ENCODE measurements at regions not wholly inside any gene's neighbourhood (a gene's known extent, or its start where the extent isn't known, plus 50 kb on each side); places are given as distances from the start of the nearest gene placed in this dataset.

- DNase-seq = no peak
Measured at GRCh38 chr22:27153386-27153785, 496.0 kb downstream of the MIAT start.

DNA sequence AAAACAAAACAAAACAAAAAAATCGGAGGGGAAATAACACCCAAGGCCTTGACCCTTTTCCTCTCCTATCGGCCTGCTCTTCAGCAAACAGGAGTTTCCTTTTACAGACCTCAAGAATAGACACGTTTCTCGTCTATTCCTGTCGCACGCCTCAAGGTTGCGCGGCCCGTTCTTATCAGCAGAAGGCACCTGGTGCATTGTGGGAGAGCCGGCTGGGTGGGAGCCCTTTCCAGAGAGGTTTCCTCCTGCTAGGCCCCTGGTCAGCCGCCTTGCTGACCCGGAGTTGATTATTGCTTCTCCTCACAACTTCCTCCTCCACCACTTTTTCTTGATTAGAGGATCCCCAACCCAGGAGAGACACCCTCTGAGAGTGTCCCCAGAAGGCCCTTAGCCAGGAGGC is 497.3 kb downstream of the MIAT start:
- no peak for DNase-seq

DNA sequence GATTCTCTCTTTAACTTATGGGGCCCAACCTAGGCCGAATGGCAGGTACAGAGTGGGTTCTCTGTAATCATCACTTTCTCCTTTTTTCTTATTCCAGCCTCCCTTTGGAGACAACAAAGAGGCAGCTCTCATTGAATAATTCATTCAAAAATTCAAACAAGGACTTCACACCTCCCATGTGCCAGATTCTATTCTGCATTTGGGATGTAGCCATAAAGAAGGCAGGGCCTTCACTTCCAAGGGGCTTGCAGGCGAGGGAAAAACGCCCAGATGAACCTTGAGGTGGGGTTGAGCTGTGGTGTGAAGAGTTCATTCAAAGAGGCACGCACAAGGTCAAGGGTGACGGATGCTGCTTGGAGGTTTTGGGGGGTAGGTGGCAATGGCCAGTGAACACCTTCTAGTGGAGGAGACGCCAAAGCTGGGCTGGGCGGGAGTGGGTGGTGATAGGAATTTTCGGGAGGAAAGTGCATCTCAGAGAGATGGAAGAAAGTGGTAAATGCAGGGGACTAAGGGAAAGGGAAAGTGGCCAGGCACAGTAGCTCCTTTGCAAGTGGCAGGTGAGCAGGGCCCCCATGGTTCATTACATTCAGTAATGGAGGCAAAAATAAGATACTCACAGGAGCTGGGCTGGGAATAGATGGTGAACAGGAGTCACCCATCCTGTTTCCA is 499.6 kb downstream of the MIAT start:
- DNase-seq = no peak

DNA sequence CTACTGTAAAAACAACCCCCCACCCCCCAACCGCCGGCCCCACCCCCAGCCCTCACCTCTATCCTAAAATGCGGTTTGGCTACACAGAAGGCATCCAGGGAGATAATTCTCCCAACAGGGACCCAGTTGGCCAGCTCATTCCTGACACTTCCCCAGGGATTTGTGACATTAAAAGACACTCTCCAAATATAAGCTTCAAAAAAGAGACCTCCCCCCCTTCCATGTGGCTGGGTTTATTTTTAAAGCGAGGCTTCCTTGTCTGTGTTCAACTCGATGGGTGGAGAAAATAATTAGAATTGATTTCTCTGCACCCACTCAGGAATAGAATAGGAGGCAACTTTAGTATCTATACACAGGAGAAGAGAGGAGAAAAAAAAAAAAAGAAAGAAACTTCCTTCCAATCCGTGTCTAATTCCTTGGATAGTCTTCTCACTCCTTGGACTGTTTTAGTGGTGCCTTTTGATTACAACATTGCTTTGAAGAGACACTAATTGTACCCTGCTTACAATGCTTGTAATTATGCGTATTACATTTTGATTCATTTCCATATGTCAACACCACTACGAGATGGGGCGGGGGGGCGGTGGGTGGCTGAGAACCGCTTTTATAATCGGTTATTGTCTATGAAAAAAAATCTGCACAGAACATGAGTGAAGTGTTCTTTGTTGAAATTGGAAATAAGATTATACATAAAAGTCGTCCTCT is 500.4 kb downstream of the MIAT start:
- DNase-seq = no peak

DNA sequence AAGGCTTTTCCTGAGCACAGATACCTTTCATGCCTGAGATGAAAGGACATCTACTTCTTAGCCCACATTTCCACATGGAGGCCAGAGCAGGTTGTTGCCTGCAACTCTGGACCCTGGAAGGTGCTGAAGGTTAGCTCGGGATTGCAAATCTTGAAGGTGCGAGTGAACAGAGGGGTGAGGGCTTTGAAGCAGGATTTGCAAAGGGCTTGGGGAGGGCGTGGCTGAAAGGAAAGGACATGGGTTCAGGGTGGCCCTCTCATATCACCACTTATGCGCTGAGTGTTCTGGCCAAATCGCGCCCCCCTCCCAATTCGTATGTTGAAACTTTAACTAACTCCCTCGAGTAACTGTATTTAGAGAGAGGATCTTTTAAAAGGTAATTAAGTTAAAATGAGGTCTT is 501.6 kb downstream of the MIAT start:
- no peak for DNase-seq

- no peak for DNase-seq
Measured at GRCh38 chr22:27159716-27160295, 502.4 kb downstream of the MIAT start.

DNA sequence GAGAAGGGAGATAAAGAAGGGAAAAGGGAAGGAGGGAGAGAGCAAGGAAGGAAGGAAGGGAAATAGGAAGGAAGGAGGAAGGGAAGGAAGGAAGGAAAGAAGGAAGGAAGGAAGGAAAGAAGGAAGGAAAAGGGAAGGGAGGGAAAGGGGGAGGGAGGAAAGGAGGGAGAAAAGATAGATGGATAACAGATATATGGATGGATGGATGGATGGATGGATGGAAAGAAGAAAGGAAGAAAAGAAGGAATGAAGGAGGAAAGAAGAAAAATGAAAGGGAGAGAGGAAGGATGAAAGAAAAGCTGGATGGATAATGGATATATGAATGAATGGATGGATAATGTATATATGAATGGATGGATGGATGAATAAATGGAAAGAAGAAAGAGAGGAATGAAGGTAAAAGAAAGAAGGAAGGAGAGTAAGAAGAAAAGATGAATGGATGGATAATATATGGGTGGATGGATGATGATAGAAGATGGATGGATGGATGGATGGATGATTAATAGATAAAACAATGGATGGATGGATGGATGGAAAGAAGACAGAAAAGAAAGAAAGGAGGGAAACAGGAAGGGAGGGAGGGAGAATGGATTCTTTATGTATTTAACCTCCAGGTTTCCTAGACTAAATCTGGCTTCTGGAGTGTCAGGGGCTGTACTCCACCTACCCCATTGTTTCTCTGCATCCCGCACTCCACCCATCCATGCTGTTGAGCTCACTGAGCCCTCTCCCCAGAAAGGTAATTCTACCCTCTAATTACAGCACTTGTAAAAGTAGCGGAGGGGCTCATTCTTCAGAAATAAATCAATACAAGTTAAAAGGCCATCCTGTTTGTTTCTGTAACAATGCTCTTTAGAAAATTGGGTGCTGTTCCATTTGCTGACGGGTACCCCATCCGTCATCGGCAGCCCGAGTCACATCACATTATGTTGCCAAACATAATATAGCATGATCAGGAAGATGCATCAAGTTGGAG is 506.1 kb downstream of the MIAT start:
- DNase-seq = no peak

GRCh38 chr22:27164781-27165503 is 507.6 kb downstream of the MIAT start:
- DNase-seq = no peak

DNA sequence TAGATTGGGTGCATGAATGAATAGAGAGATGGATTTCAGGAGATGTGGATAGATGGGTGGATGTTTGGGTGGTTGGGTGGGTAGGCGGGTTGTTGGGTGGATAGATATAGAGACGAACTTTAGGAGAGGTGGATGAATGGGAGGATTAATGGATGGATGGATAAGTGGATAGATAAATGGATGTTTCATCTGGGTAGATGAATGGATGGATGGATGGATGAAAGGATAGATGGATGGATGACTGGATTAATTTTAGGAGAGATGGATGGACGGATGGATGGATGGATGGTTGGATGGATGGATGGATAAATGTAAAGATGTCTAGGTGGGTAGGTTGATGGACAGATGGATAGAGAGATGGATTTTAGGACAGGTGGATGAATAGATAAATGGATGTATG is 511.3 kb downstream of the MIAT start:
- DNase-seq = no peak

DNA sequence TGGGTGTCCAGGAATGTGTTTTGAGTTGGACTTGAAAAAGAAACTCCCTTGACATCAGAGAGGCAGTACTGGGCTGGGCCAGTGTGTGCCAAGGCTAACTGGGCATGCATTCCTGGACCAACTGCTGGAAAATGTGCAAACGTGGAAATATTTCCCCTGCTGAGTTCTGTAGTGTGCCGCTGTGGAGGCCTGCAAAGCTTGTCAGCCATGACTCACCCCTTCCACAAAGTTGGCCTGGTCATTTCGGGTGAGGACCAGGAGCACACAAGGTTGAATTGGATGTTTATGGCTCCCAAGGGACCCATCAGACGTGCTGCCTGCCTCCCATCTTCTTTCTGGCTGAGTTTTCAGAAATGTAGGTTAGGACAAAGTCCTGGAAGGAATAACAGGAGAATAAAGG is 513.1 kb downstream of the MIAT start:
- DNase-seq = no peak

GRCh38 chr22:27171212-27171611 is 513.8 kb downstream of the MIAT start:
- DNase-seq = no peak

GRCh38 chr22:27173530-27173929 is 516.1 kb downstream of the MIAT start:
- DNase-seq = no peak

DNA sequence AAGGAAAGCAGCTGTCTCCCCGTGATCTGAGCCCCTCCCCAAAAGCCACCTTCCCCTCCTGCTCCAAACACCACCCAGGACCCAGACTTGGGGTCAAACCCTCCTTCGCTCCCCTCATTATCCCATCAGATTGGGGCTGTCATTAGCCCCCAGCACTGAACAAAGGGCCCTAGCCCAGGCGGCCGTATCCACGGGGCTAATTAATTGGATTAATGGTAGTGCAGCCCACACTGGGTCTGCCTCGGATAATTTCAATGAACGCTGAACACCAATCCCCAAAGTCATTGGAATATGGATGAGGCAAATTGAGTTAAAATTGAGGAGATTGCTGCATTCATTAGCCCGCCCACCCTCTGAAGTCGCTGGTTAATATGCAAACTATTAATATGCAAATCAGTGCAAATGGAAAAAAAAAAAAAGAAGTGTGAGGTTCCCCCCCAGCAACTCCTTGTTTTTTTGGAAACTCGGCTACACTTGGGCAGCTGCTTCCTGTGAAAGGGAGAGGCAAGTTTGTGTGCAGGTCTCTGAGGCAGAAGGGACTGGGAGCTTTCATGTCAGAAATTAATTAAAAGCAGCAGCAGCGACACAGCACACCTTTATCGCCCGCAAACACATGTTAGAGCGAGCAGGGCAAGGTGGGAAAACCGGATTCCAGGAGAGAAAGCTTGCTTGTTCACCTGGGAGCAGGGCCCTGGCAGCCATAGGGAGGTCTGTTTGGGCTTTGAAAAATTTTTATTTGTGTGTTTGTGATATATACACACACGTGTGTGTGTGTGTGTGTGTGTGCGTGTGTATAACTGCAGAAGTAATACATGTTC is 517.8 kb downstream of the MIAT start:
- DNase-seq = no peak

- no peak for DNase-seq
Measured at GRCh38 chr22:27175974-27176373, 518.6 kb downstream of the MIAT start.

GRCh38 chr22:27179161-27179560 is 521.8 kb downstream of the MIAT start:
- no peak for DNase-seq

DNA sequence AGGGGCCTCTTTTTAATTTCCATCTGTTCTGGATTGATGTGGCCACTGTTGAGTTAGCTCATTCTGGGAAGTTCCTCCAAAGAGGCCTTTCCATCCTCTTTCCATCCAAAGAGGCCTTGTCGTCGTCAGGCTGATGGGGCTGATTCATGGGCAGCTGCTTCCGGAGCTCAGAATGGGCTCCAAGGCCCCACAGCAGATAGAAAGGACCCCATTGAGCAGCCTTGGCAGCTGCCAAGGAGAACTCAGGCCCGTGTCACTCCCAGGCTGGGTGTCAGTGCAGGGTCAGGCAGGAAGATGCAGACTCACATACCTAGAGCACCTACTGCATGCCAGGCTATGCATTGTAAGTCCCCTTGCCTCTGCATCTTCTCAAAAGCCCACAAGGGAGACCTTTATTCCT is 524.1 kb downstream of the MIAT start:
- no peak for DNase-seq

- no peak for DNase-seq
Measured at GRCh38 chr22:27183474-27183873, 526.1 kb downstream of the MIAT start.

DNA sequence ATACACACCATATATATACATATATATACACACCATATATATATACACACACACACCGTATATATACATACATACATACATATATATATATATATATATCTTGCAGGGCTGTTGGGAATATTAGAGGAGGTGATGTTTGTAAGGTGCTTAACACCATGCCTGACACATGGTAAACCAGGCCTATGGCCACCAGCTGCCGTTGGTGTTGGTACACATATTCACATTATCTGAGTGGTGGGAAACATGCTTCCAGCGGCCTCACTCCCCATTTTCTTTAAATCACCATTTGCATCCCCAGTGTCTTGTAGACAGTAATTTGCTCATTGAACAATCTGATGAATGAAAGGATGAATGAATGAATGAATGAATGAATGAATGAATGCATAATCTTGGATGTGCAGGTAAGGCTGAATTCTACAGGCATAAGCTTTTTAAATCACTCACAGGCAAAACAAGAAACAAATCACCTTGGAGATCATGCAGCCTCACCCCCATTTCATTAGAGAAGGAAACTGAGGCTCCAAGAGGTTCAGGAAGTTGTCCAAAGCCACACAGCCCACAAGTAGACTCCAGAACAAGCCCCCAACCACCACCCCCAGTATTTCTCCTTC is 527.8 kb downstream of the MIAT start:
- no peak for DNase-seq

GRCh38 chr22:27185760-27186302 is 528.4 kb downstream of the MIAT start:
- DNase-seq = no peak

- no peak for DNase-seq
Measured at GRCh38 chr22:27186643-27187042, 529.3 kb downstream of the MIAT start.

Measured in NCI-H2107 (cell line).